ENCODE measurements at regions not wholly inside any gene's neighbourhood (a gene's known extent, or its start where the extent isn't known, plus 50 kb on each side); places are given as distances from the start of the nearest gene placed in this dataset.

DNA sequence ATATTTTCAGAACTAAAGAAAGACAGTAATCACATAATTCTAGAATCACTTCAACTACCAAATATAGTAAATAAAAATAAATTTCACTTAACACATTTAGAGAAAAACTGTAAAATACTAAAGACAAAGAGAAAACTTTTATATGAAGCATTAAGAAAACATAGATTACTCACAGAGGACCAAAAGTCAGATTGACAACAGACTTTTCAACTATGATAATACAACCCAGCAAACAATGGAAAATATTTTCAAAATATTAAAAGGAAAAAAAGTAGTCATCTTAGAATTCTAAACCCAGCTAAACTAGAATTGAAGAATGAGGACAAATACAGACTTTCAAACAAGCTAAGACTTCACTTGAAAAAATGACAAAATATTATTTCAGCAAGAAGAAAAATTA lies 164.8 kb upstream of the ARID1B start:
- Mint-ChIP-seq H3K27me3 (no peaks in the 10 kb centered on the region), H3K4me3 (no peak overlapping the region), H3K4me1 (no peaks in the 10 kb centered on the region), H3K27ac (no peak overlapping the region), H3K9me3 (peaks cover 24 to 40% of the 10 kb centered on the region in 2 donors)
- no peak for ATAC-seq
- no peak for DNase-seq

DNA sequence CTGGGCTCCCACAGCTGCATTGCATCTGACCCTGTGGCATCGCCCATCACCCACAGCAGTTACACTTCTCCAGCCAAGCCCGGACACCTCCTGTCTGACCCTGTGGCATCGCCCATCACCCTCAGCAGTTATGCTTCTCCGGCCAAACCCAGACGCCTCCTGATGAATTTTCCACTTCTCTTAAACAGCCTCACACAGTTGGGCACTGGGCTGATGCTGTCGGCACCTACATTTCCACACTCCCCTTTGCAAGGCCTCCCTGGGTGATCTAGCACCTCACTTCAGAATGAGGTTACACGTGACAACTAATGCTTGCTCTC lies 175.2 kb upstream of the ARID1B start:
- Mint-ChIP-seq H3K4me1 (no peaks in the 10 kb centered on the region), H3K4me3 (no peak overlapping the region), H3K9me3 (peaks cover 0 to 4% of the 10 kb centered on the region in 2 donors), H3K27ac (no peak overlapping the region), H3K27me3 (peaks cover 8% of the 10 kb centered on the region)
- ATAC-seq: no peak
- DNase-seq: no peak

DNA sequence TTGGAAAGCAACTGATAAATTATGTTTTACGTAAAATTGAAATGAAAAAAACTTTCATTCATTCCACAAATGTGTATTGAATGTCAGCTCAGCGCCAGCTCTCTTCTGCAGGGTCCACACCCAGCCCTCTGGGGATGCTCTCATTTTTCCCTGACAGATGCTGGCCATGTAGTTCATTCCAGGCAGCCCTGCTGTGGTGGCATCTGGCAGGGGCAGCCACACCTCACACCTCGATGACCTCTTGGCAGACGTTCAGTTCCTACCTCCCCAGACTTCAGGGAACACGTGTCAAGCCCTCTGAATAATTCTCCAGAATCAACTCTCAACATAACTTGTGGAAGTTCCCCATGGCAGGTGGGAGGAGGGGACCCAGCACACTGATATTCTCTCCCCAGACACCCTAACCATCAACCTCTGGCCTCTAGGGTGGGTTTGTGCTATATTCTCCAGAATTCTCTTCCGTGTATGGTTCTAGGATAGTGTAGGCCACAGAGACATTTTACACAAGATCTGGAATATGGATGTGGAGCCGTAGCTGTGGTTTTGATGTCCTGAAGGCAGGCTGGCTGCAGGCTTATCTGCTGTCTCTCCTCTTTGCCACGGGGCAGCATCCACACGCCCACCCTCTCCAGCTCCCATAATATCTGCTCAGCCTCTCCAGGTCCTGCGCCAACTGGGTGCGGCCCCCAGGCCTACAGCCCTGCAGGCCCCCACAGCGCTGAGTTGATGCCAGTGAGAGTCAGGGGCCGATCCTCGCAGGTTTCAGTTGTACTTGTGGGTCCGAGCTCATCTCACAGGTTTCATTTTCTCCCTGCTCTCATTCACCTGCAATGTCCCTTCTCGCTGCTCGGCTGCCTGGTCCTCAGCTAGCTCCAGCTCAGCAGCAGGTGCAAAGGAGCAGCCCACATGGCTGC lies 175.8 kb upstream of the ARID1B start:
- DNase-seq (no peak), ATAC-seq (no peak)
- H3K27me3 Mint-ChIP-seq: peaks cover 8% of the 10 kb centered on the region
- H3K9me3 Mint-ChIP-seq: peaks cover 0 to 4% of the 10 kb centered on the region in 2 donors
- H3K4me3 Mint-ChIP-seq: no peak overlapping the region
- H3K4me1 Mint-ChIP-seq: no peaks in the 10 kb centered on the region
- peak overlapping the region in 1 of 2 donors; percentile 48 for H3K27ac Mint-ChIP-seq

DNA sequence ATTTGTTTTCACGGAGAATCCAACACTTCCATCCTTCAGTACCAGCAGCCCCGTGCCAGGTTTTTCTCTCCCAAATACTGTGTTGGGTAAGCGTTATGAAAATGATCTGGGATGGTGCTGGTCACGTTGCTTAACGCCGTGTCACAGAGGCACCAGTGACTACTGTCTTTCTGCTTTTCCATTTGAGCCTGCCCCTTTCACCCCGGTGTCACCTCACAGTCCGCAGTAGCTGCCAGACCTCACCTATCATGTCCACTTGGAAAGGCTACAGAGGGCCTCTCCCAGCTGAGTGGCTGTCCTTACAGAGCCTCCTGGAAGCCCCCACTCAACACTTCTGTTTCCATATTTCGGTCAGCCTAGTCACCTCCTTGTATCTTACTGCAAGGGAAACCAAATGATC lies 176.5 kb upstream of the ARID1B start:
- Mint-ChIP-seq H3K4me3 (no peak overlapping the region), H3K27me3 (peaks cover 8% of the 10 kb centered on the region), H3K4me1 (no peaks in the 10 kb centered on the region), H3K27ac (no peak overlapping the region), H3K9me3 (peaks cover 0 to under 1% of the 10 kb centered on the region in 2 donors)
- no peak for ATAC-seq
- no peak for DNase-seq

DNA sequence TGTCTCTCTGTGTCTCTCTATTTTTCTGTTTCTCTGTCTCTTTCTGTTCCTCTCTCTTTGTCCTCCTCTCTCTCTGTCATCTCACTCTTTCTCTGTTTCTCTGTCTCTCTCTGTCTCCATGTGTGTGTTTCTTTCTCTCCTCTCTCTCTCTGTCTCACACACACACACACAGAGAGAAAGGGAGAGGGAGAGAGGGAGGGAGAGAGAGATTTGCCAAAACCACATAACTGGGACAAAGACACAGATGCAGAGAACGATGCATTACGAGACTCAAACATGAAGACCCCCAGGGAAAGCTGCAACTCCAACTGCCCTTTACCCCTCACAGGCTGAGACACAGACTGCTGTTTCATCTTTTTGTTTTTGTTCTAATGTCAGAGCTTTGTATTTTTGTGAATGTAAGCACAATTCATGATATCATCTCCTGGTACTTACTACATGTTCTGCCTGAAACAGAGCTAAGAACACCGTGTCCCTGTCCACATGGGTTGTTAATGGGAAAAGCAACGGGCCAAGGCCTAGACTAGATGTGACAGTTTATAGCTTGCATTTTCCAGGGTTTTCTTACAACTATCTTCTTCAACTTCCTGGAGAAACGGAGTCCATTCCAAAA lies 177.1 kb upstream of the ARID1B start:
- no peak overlapping the region for H3K4me3 Mint-ChIP-seq
- no peak for DNase-seq
- no peak overlapping the region for H3K27ac Mint-ChIP-seq
- peaks cover 8% of the 10 kb centered on the region for H3K27me3 Mint-ChIP-seq
- no peak for ATAC-seq
- H3K9me3 Mint-ChIP-seq: no peaks in the 10 kb centered on the region
- no peaks in the 10 kb centered on the region for H3K4me1 Mint-ChIP-seq

DNA sequence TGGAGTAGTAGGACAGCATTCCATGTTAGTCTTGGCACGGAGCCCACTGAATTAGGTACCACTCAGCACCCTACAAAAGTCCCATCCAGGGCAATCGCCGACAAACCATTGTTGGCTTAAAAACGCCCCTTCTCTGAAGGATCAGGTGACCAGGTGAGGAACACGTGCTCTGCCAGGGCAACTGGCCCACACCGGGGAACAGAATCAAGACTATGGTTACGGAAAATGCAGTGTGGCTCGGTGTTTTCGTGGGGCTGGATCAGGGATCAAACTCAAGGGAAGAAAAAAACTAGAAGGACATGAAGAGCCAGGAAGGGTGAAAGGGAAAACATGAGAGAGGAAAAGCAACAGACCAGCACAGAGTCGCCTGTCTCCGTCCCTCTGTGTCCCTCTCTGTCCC lies 177.8 kb upstream of the ARID1B start:
- Mint-ChIP-seq H3K4me3 (no peak overlapping the region), H3K27ac (no peak overlapping the region), H3K4me1 (no peaks in the 10 kb centered on the region), H3K27me3 (peaks cover 8% of the 10 kb centered on the region), H3K9me3 (no peaks in the 10 kb centered on the region)
- ATAC-seq (no peak), DNase-seq (no peak)

DNA sequence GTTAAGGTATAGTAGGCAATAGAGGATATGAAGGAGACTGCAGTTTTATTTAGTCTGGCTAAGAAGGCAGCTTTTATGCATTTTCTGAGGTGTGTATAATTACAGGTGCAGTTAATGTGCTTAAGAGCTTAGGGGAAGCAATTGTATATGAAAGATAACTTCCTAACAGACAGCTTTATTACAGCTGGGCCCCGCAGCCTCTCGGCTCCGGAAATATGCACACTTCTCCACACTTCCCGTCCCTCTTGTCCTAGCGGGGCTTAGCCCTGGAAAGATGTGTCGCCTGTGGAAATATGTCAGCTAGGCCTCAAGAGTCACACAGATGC lies 178.4 kb upstream of the ARID1B start:
- H3K27ac Mint-ChIP-seq: no peak overlapping the region
- H3K27me3 Mint-ChIP-seq: peaks cover 13% of the 10 kb centered on the region
- H3K4me1 Mint-ChIP-seq: no peaks in the 10 kb centered on the region
- no peak for DNase-seq
- H3K9me3 Mint-ChIP-seq: no peaks in the 10 kb centered on the region
- ATAC-seq: no peak
- no peak overlapping the region for H3K4me3 Mint-ChIP-seq

DNA sequence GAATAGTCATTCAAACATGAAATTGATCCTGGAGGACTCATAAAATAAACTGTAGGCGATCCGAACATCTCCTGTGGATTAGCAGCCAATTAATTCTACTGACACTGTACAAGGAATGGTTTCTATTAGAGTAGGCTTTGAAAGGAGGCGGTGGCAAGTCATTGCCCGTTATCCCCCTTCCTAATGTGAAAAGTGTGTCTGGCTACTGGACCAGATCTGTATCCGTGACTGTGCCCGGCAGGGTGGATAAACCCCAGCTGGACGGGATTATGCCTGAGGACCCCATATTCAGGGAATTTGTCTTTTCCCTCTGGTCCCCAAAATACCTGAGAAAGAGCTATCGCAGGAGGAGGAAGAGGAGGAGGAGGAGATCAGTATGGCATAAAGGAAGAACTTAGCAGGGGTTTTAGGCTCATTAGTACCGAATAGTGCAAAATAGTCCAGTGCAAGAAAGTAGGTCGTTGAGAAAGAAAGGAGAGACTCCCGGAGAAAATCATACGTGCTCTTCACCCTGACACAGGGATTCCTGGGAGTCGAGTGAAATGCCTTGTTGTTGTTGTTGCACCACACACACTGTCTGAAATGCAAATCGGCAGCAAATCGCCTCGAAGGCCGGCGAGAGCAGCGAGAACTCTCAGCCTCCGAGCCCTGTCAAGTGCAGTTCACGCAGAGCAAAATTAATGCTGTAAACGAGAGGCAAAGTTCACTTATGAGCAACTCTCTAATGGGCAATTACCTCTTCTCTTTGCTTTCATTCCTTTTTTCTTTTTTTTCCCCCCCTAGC lies 178.9 kb upstream of the ARID1B start:
- Mint-ChIP-seq H3K4me3 (no peak overlapping the region), H3K4me1 (no peaks in the 10 kb centered on the region), H3K27me3 (peaks cover 14% of the 10 kb centered on the region), H3K27ac (no peak overlapping the region), H3K9me3 (no peaks in the 10 kb centered on the region)
- DNase-seq (no peak), ATAC-seq (no peak)

DNA sequence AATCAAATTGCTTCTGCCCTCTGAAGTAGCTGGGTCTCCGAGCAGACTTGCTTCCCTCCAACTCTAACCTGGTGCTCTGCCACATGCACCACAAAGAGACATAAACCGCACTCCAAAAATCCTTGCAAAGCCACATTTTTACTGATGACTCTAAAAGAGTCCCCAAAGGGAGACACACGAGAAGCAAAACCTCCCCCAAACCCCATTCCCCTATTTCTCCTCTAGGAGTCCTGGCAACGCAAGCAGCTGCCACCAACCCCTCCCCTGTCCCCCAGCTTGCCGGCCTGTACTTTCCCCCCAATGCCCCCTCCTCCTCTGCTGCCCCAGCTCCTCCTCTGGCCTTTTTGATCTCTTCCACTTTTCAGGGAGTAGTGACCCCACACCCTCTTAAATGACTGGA lies 180.1 kb upstream of the ARID1B start:
- H3K4me3 Mint-ChIP-seq: no peak overlapping the region
- H3K27me3 Mint-ChIP-seq: peaks cover 13% of the 10 kb centered on the region
- no peak for DNase-seq
- no peaks in the 10 kb centered on the region for H3K4me1 Mint-ChIP-seq
- H3K27ac Mint-ChIP-seq: no peak overlapping the region
- no peaks in the 10 kb centered on the region for H3K9me3 Mint-ChIP-seq
- ATAC-seq: no peak

DNA sequence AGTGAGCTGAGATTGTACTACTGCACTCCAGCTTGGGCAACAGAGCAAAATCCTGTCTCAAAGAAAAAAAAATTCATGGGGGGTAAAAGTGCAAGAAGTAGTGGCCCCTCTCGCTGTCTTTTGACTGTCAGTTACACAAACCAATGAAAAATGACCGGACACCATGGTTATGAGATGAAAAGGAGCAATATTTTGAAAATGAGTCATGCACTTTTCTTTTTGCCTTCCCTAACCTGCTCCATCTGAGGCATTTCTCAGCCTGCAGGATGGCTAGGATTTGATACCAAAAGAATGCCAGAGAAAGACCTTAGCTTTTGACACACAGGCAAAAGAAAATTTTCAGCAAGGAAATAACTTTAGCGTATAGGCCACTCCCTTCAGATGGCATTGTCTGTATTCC lies 181.7 kb upstream of the ARID1B start:
- H3K9me3 Mint-ChIP-seq: no peaks in the 10 kb centered on the region
- no peak overlapping the region for H3K4me3 Mint-ChIP-seq
- no peak for DNase-seq
- no peak overlapping the region for H3K27ac Mint-ChIP-seq
- peaks cover 6% of the 10 kb centered on the region for H3K27me3 Mint-ChIP-seq
- H3K4me1 Mint-ChIP-seq: no peaks in the 10 kb centered on the region
- ATAC-seq: no peak

DNA sequence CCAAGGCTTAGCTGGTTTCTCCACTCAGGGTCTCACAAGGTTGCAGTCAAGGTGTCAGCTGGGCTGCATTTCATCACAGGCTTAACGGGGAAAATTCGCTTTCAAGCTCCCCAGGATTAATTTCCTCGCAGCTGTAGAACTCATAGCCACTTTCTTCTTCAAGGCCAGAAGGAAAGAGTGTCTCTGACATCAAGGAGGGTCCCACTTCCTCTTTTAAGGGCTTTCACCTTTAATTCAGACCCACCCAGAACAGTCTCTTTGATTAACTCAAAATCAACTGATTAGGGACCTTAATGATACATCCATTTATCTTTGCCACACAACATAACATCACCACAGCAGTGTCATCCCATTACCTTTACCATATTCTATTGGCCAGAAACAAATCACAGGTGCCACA lies 183.3 kb upstream of the ARID1B start:
- ATAC-seq (no peak), DNase-seq (no peak)
- H3K27ac Mint-ChIP-seq: peak overlapping the region in 1 of 2 donors; percentile 19
- H3K4me3 Mint-ChIP-seq: no peak overlapping the region
- H3K9me3 Mint-ChIP-seq: no peaks in the 10 kb centered on the region
- H3K4me1 Mint-ChIP-seq: no peaks in the 10 kb centered on the region
- peaks cover 6% of the 10 kb centered on the region for H3K27me3 Mint-ChIP-seq

DNA sequence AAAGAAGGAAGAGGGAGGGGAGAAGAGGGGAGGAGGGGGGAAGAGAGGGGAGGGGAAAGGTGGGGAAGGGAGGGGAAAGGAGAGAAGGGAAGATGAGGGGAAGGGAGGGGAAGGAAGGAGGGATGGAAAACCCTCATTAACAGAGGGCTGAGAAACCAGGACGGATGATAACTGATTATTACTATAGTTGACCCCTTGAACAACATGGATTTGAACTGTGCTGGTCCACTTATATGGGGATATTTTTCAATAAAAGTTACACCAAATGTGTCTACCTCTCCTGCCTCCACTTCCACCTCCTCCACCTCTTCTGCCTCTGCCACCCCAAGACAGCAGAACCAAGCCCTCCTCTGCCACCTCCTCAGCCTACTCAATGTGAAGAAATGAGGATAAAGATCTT lies 184.1 kb upstream of the ARID1B start:
- peaks cover 6% of the 10 kb centered on the region for H3K27me3 Mint-ChIP-seq
- DNase-seq (no peak), ATAC-seq (no peak)
- no peak overlapping the region for H3K27ac Mint-ChIP-seq
- no peaks in the 10 kb centered on the region for H3K4me1 Mint-ChIP-seq
- H3K9me3 Mint-ChIP-seq: no peaks in the 10 kb centered on the region
- H3K4me3 Mint-ChIP-seq: no peak overlapping the region

DNA sequence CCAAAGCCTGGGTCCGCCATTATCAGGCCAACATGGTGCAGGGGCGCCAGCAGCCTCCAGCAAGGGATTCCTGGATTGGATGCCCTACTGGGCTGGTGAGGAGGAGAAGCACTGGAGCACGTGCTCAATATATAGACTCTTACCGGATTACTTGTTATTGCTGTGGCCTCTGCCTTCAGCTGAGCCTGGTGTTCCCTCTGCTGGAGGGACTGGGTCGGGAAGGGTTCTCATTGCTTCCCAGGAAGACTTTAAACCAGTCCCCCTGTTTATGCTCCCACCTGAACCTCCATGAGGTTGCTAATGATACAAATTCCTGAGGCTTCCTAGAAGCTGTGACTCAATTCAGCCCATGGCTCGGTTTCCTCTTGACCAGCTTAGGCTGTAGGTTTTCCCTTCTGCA lies 186.7 kb upstream of the ARID1B start:
- Mint-ChIP-seq H3K27ac (no peak overlapping the region), H3K4me3 (no peak overlapping the region), H3K4me1 (no peaks in the 10 kb centered on the region), H3K9me3 (no peaks in the 10 kb centered on the region), H3K27me3 (peaks cover 6% of the 10 kb centered on the region)
- DNase-seq (no peak), ATAC-seq (no peak)

DNA sequence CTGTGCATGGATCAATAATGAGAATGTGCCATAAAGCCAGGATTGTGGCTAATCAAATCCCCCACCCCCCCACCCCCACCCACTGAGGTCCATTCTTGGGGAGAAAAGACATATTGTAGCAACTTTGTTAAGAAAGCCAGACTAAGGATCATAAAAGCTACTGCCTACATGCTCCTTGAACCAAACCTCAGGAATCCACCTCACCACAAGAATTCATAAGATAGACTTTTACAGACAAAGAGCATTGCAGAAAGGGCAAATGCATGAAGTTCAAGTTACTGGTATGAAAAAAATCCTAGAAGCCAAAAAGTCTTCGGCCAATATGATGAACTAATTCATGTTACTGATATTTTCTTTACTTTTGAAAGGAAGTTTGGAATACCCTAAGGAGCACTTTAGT lies 187.9 kb upstream of the ARID1B start:
- Mint-ChIP-seq H3K27me3 (peaks cover 6% of the 10 kb centered on the region), H3K4me1 (no peaks in the 10 kb centered on the region), H3K4me3 (no peak overlapping the region), H3K9me3 (no peaks in the 10 kb centered on the region), H3K27ac (no peak overlapping the region)
- ATAC-seq: no peak
- DNase-seq: no peak

DNA sequence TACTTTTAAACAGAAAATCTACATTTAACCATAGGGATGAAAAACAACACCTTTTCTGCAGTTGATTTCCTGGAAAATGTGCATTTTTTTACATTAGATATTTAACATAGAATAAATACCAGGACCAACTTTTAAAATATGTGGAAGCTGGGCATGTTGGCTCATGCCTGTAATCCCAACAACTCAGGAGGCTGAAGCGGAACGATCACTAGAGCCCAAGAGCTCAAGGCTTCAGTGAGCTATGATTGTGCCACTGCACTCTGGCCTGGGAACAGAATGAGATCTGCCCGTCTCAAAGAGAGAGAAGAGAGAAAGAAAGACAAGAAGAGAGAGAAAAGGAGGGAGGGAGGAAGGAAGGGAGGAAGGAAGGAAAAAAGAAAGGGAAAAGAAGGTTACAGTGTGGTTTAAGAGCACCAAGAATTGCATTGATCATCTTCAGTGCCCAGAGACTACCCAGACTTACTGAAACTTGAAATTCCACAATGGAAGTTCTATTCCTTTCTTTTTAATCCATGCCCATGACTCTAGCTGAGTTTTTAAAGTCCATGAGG lies 189.4 kb upstream of the ARID1B start:
- no peak for ATAC-seq
- H3K9me3 Mint-ChIP-seq: no peaks in the 10 kb centered on the region
- H3K4me1 Mint-ChIP-seq: no peaks in the 10 kb centered on the region
- no peak overlapping the region for H3K4me3 Mint-ChIP-seq
- no peaks in the 10 kb centered on the region for H3K27me3 Mint-ChIP-seq
- H3K27ac Mint-ChIP-seq: no peak overlapping the region
- DNase-seq: no peak

DNA sequence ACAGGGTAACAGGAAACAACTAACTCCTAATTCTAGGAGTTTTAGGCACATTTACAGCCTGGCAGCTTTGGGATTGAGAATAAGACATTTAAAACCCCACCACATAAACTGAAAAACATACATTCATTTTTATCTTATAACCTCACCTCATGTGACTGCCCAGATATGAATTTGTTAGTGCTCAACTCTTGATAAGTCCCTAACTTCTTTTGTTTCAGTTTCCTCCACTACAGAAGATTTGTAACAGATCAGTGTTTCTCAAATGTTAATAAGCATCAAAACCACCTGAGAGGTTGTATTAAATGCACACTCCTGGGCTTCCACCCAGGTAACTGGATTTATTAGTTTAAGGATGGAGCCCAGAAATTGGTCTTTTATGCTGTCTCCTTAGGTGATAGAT lies 190.1 kb upstream of the ARID1B start:
- DNase-seq (no peak), ATAC-seq (no peak)
- no peak overlapping the region for H3K27ac Mint-ChIP-seq
- no peak overlapping the region for H3K4me3 Mint-ChIP-seq
- no peaks in the 10 kb centered on the region for H3K4me1 Mint-ChIP-seq
- no peaks in the 10 kb centered on the region for H3K9me3 Mint-ChIP-seq
- no peaks in the 10 kb centered on the region for H3K27me3 Mint-ChIP-seq
